OCI-LY1 (cell line): ENCODE measurements at regions not wholly inside any gene's neighbourhood (a gene's known extent, or its start where the extent isn't known, plus 50 kb on each side); places are given as distances from the start of the nearest gene placed in this dataset.

ENCODE experiments used
- H2AFZ ChIP-seq: fragments of 200-600 bp; sonication (generic), shearing (Covaris generic); 2 replicates; pipeline ENCODE4 v1.6.0; 2014; ENCODE audit warnings: antibody characterized with exemption, mild to moderate bottlenecking, low read length
- H3F3A ChIP-seq: fragments of 200-600 bp; sonication (generic), shearing (Covaris generic); 2 replicates; pipeline ENCODE4 v1.6.0; 2014; ENCODE audit warnings: mild to moderate bottlenecking, antibody characterized with exemption, low read length, moderate library complexity; ENCODE audit not compliant: insufficient read depth
- H3K27ac ChIP-seq: fragments of 200-600 bp; sonication (generic); 2 replicates; pipeline ENCODE4 v1.5.1; 2014; ENCODE audit warnings: low read length, mixed run types, mild to moderate bottlenecking, low read depth; ENCODE audit not compliant: poor library complexity, severe bottlenecking
- H3K27me3 ChIP-seq: fragments of 200-600 bp; sonication (generic); 2 replicates; pipeline ENCODE4 v1.6.0; 2014; ENCODE audit warnings: antibody characterized with exemption, mild to moderate bottlenecking, low read length, moderate library complexity; ENCODE audit not compliant: insufficient read depth
- H3K36me3 ChIP-seq: fragments of 200-600 bp; sonication (generic); 2 replicates; pipeline ENCODE4 v1.6.1; 2014; ENCODE audit warnings: mild to moderate bottlenecking, antibody characterized with exemption, low read length, moderate library complexity, mixed read lengths; ENCODE audit not compliant: insufficient read depth
- H3K4me1 ChIP-seq: fragments of 200-600 bp; sonication (generic); 2 replicates; pipeline ENCODE4 v1.5.1; 2014; ENCODE audit warnings: mild to moderate bottlenecking, low read length, moderate library complexity; ENCODE audit not compliant: insufficient read depth, severe bottlenecking
- H3K4me2 ChIP-seq: fragments of 200-600 bp; sonication (generic), shearing (Covaris generic); 2 replicates; pipeline ENCODE4 v1.6.1; 2014; ENCODE audit warnings: low read length
- H3K4me3 ChIP-seq: fragments of 200-600 bp; sonication (generic); 2 replicates; pipeline ENCODE4 v1.5.1; 2014; ENCODE audit warnings: low read length, low read depth, mild to moderate bottlenecking, mixed read lengths; ENCODE audit not compliant: poor library complexity, severe bottlenecking
- H3K79me2 ChIP-seq: fragments of 200-600 bp; shearing (Covaris generic); 2 replicates; pipeline ENCODE4 v1.6.1; 2016; ENCODE audit warnings: mixed run types, low read length, mixed read lengths; ENCODE audit not compliant: insufficient read depth
- H3K9ac ChIP-seq: fragments of 200-600 bp; sonication (generic), shearing (Covaris generic); 2 replicates; pipeline ENCODE4 v1.6.1; 2014; ENCODE audit warnings: mild to moderate bottlenecking, low read length, mixed read lengths
- H3K9me2 ChIP-seq: fragments of 200-600 bp; sonication (generic), shearing (Covaris generic); 2 replicates; pipeline ENCODE4 v1.6.1; 2014; ENCODE audit warnings: low read depth, mild to moderate bottlenecking, low read length, mixed read lengths
- H3K9me3 ChIP-seq: fragments of 200-600 bp; shearing (Covaris generic); 2 replicates; pipeline ENCODE4 v1.6.1; 2014; ENCODE audit warnings: low read length, mixed read lengths
- H4K20me1 ChIP-seq: fragments of 200-600 bp; sonication (generic), shearing (Covaris generic); 2 replicates; pipeline ENCODE4 v1.6.0; 2016; ENCODE audit warnings: mild to moderate bottlenecking, low read length; ENCODE audit not compliant: insufficient read depth
- CTCF ChIP-seq: fragments of 200-600 bp; sonication (generic), shearing (Covaris generic); IDR thresholded peaks from 2 replicates; pipeline ENCODE4 v1.5.1; 2017; ENCODE audit warnings: mild to moderate bottlenecking, antibody characterized with exemption, low read length, moderate library complexity, mixed read lengths
- EZH2 ChIP-seq: fragments of 200-600 bp; sonication (generic), shearing (Covaris generic); IDR thresholded peaks from 2 replicates; pipeline ENCODE4 v1.8.0; 2017; ENCODE audit warnings: borderline replicate concordance, mixed run types, mild to moderate bottlenecking, antibody characterized with exemption, low read length, moderate library complexity, mixed read lengths

- H3K9me3 ChIP-seq = 0 out of 2 replicates have a peak, but pooled peaks cover 2% of the 10 kb centered on the region
- no peak overlapping the region for H3K4me2 ChIP-seq
- H4K20me1 ChIP-seq = no peaks in the 10 kb centered on the region
- no peak overlapping the region for H3K9ac ChIP-seq
- H3K79me2 ChIP-seq = no peaks in the 10 kb centered on the region
- H3K27me3 ChIP-seq = no peaks in the 10 kb centered on the region
- no peak for TF ChIP-seq EZH2
- TF ChIP-seq CTCF = no peak
- H3K4me3 ChIP-seq = no peak overlapping the region
- H3K4me1 ChIP-seq = no peaks in the 10 kb centered on the region
- H3K36me3 ChIP-seq = no peaks in the 10 kb centered on the region
- no peak overlapping the region for H2AFZ ChIP-seq
- no peak overlapping the region for H3K27ac ChIP-seq
- no peaks in the 10 kb centered on the region for H3K9me2 ChIP-seq
- no peaks in the 10 kb centered on the region for H3F3A ChIP-seq
Observed at GRCh38 chr1:96191165-96191564, 530.4 kb upstream of the PTBP2 start.

- H4K20me1 ChIP-seq = no peaks in the 10 kb centered on the region
- no peaks in the 10 kb centered on the region for H3K9me3 ChIP-seq
- H3K27ac ChIP-seq = no peak overlapping the region
- H3F3A ChIP-seq = no peaks in the 10 kb centered on the region
- no peak overlapping the region for H3K4me3 ChIP-seq
- no peaks in the 10 kb centered on the region for H3K79me2 ChIP-seq
- no peak overlapping the region for H3K4me2 ChIP-seq
- no peak overlapping the region for H2AFZ ChIP-seq
- no peaks in the 10 kb centered on the region for H3K4me1 ChIP-seq
- H3K36me3 ChIP-seq = no peaks in the 10 kb centered on the region
- TF ChIP-seq EZH2 (no peak), CTCF (no peak)
- H3K27me3 ChIP-seq = no peaks in the 10 kb centered on the region
- H3K9me2 ChIP-seq = no peaks in the 10 kb centered on the region
- no peak overlapping the region for H3K9ac ChIP-seq
Observed at GRCh38 chr1:96206451-96206850, 515.1 kb upstream of the PTBP2 start.

- no peak overlapping the region for H3K4me3 ChIP-seq
- no peaks in the 10 kb centered on the region for H3K9me3 ChIP-seq
- no peak overlapping the region for H3K9ac ChIP-seq
- H3K79me2 ChIP-seq = no peaks in the 10 kb centered on the region
- TF ChIP-seq EZH2 (no peak), CTCF (no peak)
- no peaks in the 10 kb centered on the region for H3K4me1 ChIP-seq
- H3K36me3 ChIP-seq = no peaks in the 10 kb centered on the region
- H4K20me1 ChIP-seq = no peaks in the 10 kb centered on the region
- no peak overlapping the region for H3K27ac ChIP-seq
- H3K9me2 ChIP-seq = no peaks in the 10 kb centered on the region
- H3F3A ChIP-seq = no peaks in the 10 kb centered on the region
- H2AFZ ChIP-seq = no peak overlapping the region
- no peaks in the 10 kb centered on the region for H3K27me3 ChIP-seq
- no peak overlapping the region for H3K4me2 ChIP-seq
Observed at GRCh38 chr1:96207936-96208335, 513.6 kb upstream of the PTBP2 start.
